ENCODE measurements at regions not wholly inside any gene's neighbourhood (a gene's known extent, or its start where the extent isn't known, plus 50 kb on each side); places are given as distances from the start of the nearest gene placed in this dataset.

- Histone ChIP-seq H3K9me3 (ENCODE audit: low read depth, low read length, poor library complexity, severe bottlenecking) (no peaks in the 10 kb centered on the region), H3K27ac (ENCODE audit: low read depth, low read length, poor library complexity, severe bottlenecking) (no peak overlapping the region), H3K4me3 (ENCODE audit: low read depth, low read length, poor library complexity, severe bottlenecking) (no peak overlapping the region), H3K36me3 (ENCODE audit: insufficient read depth, low read length, poor library complexity, severe bottlenecking) (no peaks in the 10 kb centered on the region), H3K4me1 (ENCODE audit: insufficient read depth, low read length, poor library complexity, severe bottlenecking) (no peaks in the 10 kb centered on the region), H3K27me3 (replicated peaks; ENCODE audit: insufficient read depth, low read depth, low read length, poor library complexity) (no peaks in the 10 kb centered on the region)
- TF ChIP-seq EZH2 (IDR thresholded peaks at IDR 0.05; ENCODE audit: borderline replicate concordance, low read depth, low read length, poor library complexity, severe bottlenecking), result no peak
- TF ChIP-seq CTCF (conservative IDR thresholded peaks at IDR 0.05; ENCODE audit: low read depth, low read length), result no peak
- ChIA-PET POLR2A (ENCODE audit: low non-redundant PET) (no interaction called here), CTCF (no interaction called here)
- DNase-seq (ENCODE audit: low spot score), result no peak
- intact Hi-C loops (cut with micrococcal nuclease; ENCODE audit: unreplicated experiment), result no loop called here
- BruUV-seq (replicated peaks), result no TSS peak
These were observed 1925.2 kb downstream of the OLFM4 start for GRCh38 chr13:54953786-54954185.

- POLR2A ChIA-PET (ENCODE audit: low non-redundant PET), result no interaction called here
- Histone ChIP-seq H3K36me3 (ENCODE audit: insufficient read depth, low read length, poor library complexity, severe bottlenecking) (no peaks in the 10 kb centered on the region), H3K27me3 (replicated peaks; ENCODE audit: insufficient read depth, low read depth, low read length, poor library complexity) (no peaks in the 10 kb centered on the region), H3K4me1 (ENCODE audit: insufficient read depth, low read length, poor library complexity, severe bottlenecking) (no peaks in the 10 kb centered on the region), H3K27ac (ENCODE audit: low read depth, low read length, poor library complexity, severe bottlenecking) (no peak overlapping the region), H3K9me3 (ENCODE audit: low read depth, low read length, poor library complexity, severe bottlenecking) (peaks cover 14% of the 10 kb centered on the region), H3K4me3 (ENCODE audit: low read depth, low read length, poor library complexity, severe bottlenecking) (no peak overlapping the region)
- DNase-seq (ENCODE audit: low spot score), result no peak
- intact Hi-C loops (cut with micrococcal nuclease; ENCODE audit: unreplicated experiment), result no loop called here
- CTCF ChIA-PET, result no interaction called here
- no TSS peak for BruUV-seq (replicated peaks)
- TF ChIP-seq EZH2 (IDR thresholded peaks at IDR 0.05; ENCODE audit: borderline replicate concordance, low read depth, low read length, poor library complexity, severe bottlenecking), result no peak
- no peak for TF ChIP-seq CTCF (conservative IDR thresholded peaks at IDR 0.05; ENCODE audit: low read depth, low read length)
These were observed 1930.2 kb downstream of the OLFM4 start for GRCh38 chr13:54958781-54959180.

GRCh38 chr13:54965881-54966280, 1937.3 kb downstream of the OLFM4 start:
- no peak for DNase-seq (ENCODE audit: low spot score)
- Histone ChIP-seq H3K9me3 (ENCODE audit: low read depth, low read length, poor library complexity, severe bottlenecking) (peaks cover 9% of the 10 kb centered on the region), H3K36me3 (ENCODE audit: insufficient read depth, low read length, poor library complexity, severe bottlenecking) (no peaks in the 10 kb centered on the region), H3K4me1 (ENCODE audit: insufficient read depth, low read length, poor library complexity, severe bottlenecking) (no peaks in the 10 kb centered on the region), H3K27ac (ENCODE audit: low read depth, low read length, poor library complexity, severe bottlenecking) (no peak overlapping the region), H3K4me3 (ENCODE audit: low read depth, low read length, poor library complexity, severe bottlenecking) (no peak overlapping the region), H3K27me3 (replicated peaks; ENCODE audit: insufficient read depth, low read depth, low read length, poor library complexity) (no peaks in the 10 kb centered on the region)
- ChIA-PET CTCF (no interaction called here), POLR2A (ENCODE audit: low non-redundant PET) (no interaction called here)
- no peak for TF ChIP-seq CTCF (conservative IDR thresholded peaks at IDR 0.05; ENCODE audit: low read depth, low read length)
- TF ChIP-seq EZH2 (IDR thresholded peaks at IDR 0.05; ENCODE audit: borderline replicate concordance, low read depth, low read length, poor library complexity, severe bottlenecking), result no peak
- intact Hi-C loops (cut with micrococcal nuclease; ENCODE audit: unreplicated experiment), result no loop called here
- BruUV-seq (replicated peaks), result no TSS peak
